Fibroblast of skin of left quadriceps (primary cell): ENCODE measurements at regions not wholly inside any gene's neighbourhood (a gene's known extent, or its start where the extent isn't known, plus 50 kb on each side); places are given as distances from the start of the nearest gene placed in this dataset.
"Not testable (repeated sequence)": the region's sequence is repeated elsewhere in the genome, so short reads cannot be mapped to it uniquely, and the experiment has no call there.

Source experiments
- DNase-seq, 2 experiments: peaks; one replicate each; pipeline ENCODE4 v3.0.0-alpha.2; 2013; ENCODE audit warnings: low read depth in 2 of 2

DNA sequence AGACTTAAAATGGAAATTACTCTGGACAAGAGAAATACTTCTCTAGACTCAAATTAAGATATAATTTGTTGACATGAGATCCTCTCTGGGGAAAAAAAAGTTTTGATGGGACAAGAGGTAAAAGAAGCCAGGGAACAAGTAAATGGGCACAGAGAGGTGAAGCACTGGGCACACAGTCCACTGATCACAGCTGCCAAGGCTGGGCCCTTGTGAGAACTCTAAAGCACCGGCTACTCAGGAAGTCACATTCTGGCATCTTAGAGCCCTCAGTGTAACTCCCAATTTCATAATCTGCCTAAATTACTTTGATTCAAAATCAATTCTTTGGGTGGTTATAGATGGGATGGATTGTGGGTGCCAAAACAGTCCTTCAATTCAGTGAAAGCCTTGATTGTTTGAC is 123.2 kb upstream of the CACNA2D1 start:
- no peak for DNase-seq

DNA sequence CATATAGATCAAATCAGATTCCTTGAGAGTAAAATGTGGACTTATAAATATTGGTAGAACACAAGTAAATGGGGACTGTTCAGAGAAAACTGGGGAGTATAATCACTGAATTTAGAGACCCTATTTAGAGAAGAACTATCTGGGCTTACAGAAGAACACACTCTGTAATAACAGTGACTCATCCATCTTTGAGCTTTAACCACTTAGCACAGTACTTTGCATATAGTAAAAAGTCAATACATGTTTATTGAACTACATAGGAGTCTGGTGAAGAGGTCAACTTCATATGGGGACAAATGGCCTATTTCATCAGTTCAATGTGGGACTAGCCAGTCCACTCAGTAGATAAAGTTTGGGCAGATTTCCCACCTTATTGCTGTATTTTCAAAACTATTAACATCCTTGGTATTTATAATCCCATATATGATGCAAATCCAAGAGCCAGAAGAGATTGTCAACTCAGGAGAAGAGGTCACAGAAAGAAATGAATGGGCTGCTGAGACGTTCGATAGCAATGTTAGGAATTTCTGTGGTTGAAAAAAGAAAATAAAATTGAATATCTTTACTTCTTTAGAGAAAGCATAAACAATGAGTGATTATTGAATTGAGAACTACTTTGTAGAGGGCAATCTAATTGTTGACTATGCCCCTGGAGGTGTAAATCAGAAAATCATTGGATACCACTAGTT is 119.3 kb upstream of the CACNA2D1 start:
- peak; percentile 48 to 51 for DNase-seq

DNA sequence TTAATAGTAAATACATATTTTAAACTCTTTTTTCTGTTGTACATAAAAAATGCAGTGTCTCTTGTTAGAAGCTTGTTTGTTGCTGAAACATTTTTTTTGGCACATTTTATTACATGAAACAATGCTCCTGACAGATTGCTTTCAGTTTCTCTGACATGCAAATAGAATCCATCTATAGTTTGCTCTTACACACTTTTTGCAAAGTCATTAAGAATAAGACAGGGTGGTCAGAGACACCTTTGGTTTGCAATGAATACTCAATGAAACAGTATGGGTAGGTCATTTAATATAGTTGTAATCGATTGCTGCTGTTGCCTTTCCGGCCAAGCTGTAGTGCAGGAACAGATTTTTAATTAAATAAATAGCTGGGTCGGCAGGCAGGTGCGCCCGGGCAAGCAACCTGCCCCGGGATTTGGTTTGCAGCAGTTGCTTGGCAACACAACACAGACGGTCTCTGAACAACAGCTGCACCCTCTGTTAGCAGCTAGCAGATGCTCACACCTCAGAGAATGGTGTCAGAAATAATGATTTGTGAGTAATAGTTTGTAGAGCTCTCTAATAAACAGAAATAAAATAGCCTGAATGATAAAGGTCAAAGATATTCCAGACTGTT is 115.7 kb upstream of the CACNA2D1 start:
- DNase-seq: no peak

DNA sequence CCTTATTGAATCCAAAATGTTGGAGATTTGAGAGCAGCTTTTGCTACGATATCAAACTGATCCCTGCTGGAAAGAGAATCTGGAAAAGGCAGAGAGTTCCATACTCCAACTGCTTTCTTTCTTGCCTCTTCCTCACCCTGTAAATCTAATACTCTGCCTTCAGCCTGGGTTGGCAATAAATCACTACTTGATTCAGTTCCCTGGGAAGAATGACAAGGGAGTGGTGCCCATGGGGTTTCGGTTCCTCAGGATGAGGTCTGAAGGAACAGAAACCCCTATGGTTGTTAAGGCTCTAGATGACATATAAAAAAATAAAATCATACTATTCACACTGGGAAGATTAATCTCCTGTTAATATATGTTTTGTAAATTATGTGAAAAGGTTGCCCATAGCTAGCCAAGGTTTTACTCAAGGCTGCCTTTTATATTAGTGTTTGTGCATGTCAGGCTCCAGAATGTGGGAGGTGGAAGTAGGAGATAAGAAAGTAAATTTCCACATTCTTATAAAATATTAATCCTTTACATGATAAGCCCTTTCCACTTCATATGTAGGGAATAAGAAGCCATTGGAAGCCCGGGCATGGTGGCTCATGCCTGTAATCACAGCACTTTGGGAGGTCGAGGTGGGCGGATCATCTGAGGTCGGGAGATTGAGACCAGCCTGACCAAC is 106.2 kb upstream of the CACNA2D1 start:
- DNase-seq: no peak

DNA sequence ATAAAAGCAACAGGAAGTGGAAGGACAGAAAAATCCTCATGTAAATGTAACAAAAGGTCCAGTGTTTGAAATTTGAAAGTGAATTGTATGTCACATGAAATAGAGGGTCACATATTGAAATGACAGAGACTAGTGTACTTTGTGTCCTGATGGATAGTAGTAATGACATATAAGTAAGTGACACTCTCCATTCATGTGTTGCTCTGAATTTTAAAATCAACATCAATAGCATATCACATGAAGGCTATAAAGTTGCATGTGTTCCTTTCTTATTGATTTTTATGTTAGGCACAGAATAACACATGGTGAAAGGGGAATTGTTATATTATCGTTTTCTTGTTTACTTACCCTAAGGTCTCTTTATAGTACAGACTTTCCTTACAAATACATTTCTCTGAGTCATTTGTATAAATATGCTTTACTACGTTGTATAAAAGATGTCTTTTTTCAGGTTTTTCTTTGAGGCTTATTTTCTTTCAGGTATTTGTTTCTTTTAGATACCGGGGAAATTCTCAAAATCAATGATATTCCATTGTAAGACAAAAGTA is 104.6 kb upstream of the CACNA2D1 start:
- no peak for DNase-seq

DNA sequence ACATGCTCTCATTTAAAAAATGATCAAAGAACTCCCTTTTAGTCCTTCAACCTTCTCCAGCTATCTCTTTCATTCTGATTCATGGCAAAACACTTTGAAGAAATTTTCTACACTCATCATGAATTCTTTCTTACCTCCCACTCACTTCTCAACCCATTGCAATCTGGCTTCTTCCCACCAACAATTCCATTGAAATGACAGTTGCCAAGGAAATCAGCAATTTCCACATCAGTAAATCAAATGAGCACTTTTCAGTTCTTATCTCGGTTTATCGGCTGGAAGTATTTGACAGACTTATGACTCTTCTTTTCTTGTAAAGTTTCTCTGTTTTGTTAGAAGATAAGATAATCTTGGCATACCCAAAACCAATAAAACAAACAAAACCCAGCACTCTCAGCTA is 99.1 kb upstream of the CACNA2D1 start:
- DNase-seq: peak; percentile 42 to 52

DNA sequence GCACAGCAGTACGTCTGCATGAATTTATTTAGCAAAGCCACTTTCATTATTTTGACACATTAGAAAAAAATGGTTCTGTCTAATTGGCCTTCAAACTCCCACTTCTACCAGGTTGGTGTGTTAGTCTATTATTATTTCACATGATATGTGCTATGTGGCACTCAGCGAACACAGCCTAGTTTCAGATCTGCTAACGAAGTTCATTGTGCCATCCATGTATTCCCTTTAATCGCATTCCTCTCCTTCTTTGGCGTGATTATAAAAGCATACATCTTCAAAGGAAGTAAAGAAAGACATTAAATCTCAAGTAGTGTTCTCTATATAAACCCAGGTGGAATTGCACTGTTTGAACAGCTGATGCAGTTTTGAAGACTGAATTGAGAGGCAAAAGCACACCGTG is 96.4 kb upstream of the CACNA2D1 start:
- no peak for DNase-seq

DNA sequence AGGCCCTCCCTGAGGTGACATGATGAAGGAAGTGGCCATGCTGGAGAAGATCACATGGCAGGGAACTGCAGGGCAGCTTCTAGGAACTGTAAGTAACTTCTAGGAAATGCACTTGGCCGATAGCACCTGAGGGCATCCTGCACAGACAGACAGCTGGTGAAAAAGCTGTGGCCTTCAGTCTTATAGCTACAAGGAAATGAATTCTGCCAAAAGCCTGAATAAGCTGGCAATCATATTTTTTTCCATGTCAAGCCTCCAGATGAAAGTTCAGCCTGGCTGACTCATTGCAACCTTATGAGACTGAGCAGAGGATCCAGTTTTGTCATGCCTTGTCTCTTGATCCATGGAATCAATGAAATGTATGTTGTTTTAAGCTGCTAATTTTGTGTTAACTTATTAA is 91.1 kb upstream of the CACNA2D1 start:
- DNase-seq: no peak

DNA sequence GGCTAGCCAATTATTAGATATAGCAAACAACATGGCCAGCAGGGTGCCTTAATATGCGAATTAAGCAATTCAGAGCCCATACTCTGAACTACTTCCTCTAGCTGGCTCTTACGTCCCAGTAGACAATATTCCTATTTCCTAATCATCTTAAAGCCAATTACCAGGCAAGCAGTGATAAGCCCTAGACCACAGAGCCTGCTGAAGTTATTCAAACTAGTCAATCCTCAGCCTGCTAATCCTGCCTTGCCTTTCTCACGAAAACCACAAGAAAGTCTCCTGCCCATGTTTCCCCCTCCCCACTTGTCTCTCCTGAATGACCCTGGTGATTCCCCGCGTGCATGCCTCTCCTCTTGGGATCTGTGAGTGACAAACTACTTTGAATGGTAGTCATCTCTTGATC is 86.8 kb upstream of the CACNA2D1 start:
- DNase-seq: no peak

DNA sequence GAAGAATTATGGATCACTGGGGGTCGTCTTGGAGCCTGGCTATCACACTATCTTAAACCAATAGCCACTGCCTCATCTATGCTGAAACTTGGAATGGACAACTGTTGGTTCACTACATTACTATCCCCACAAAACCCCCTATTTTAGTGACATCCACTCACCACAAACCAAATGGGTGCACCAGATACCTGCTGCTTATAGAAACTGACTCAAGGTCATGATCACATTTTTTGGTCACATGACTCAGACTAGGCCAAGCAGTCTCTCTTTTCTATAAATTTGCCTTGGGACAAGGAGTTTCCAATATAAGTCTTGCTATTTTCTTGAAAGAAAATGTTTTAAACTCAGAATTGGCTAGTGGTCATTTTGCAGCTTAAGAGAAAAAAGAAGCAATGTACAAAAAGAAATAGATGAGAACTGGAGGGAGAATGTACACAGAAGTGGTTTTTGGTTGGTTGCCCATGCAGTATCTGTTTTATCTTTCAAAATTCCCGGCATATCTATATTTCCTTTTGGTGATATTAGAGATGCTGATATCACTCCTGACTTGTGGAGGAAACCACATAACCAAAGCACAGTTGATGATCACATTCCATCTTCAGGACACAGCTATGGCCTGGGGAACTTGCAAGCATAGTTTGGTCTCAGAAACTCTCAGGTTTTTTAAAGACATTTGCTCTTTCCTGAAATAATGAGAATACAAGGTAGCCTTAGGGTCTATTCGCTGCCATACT is 85.2 kb upstream of the CACNA2D1 start:
- no peak for DNase-seq

DNA sequence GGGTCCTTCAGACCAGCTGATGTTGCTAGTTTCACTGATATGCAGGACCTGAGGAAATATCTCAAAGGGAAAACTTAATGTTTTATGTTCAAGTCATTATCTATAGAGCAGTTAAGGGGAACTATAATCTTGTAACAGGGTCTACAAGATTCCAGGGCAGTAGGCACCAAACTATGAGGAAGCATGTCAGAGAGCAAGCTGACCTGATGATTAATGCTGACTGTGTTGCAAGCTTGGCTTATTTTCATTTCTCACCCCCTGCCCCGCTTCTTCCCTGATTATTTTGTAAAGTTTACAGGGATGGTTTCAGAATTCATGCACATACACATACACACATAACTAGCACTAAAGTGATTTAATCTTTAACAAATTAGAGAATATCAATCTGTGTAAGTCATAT is 84.3 kb upstream of the CACNA2D1 start:
- no peak for DNase-seq

DNA sequence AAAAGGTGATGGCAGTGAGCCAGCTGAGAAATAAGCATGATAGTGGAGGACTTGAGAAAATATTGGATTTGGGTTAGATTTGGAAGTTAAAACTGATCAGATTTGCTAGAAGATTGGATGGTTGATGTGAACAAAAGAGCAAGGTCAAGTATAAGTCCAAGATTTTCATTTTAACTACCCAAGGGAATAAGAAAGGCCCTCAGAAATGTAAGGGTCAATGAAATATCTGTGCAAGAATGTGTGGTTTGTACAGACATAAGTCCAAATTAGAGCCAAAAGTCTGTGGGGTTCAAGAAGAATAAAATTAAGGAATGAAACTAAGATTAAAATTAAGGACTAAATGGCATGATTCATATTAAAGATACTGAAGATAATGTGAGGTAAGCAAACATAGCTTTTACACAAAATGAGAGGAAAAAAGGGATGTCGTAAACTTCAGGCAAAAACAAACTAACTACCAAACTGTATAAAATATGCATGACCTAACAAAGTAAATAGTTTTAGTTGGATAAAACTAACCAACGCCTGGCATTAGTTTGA is 78.4 kb upstream of the CACNA2D1 start:
- no peak for DNase-seq

DNA sequence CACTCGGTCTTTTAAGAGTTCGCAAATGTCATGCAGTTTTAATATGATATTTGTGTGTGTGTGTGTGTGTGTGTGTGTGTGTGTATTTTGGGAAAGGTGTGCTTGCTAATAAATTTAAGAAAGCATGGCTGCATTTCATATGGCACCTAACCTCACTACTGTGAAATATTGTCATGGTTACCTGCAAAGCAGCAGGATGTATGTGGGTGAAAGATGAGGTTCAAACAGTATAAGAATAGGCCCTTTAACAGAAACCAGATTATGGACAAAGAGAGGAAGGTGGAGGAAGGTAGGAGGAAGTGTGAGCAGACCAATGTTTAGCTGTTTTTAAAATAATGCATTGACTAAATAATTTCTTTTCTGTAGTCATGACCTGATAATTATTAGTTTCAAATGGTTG is 73.5 kb upstream of the CACNA2D1 start:
- no peak for DNase-seq

DNA sequence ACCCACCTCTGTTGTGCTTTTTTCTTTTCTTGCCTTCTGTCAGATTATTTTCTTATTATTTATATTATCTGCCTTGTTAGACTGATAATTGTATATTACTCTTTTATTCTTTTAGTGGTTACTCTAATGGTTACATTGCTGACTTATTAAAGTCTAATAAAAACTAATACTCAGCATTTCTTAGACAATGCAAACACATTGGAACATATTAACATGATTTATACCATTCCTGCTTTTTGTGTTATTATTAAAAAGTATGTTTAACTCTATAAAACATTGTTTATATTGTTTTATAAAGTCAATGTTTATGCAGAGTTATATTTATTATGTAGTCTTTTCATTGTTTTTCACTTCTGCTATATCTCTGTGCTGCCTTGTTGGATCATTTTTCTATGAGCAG is 68.0 kb upstream of the CACNA2D1 start:
- no peak for DNase-seq

DNA sequence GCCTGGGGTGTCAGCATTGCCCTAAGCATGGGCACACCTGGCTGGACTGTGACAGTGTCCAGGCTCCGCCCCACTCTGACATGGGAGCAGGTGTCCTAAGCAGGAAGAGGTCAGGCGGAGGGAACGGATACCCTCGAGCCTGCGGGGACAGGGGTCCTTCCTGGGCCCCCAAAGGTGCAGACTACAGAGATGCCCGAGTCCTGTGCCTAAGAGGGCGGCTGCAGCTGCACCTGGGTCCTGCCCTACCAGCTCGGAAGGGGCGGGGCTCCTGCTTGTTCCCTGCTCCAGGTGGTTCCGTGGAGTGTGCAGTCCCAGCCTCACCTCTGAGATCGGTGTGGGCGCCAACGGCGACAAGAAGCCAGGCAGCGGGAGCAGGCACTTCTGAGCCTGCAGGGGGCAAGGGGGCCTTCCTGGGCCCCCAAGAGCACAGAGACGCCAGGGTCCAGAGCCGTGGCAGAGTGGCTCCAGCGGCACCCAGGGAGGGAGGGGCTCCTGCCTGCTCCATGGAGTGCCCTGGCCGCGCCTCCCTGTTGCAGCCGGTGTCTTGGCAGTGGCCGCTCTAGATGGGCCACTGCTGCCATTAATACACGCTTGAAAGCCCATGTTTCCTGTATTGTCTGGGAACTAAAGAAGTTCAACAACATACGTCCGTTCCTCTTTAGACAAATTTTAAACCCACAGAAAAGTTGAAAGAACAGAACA is 64.5 kb upstream of the CACNA2D1 start:
- no peak for DNase-seq

DNA sequence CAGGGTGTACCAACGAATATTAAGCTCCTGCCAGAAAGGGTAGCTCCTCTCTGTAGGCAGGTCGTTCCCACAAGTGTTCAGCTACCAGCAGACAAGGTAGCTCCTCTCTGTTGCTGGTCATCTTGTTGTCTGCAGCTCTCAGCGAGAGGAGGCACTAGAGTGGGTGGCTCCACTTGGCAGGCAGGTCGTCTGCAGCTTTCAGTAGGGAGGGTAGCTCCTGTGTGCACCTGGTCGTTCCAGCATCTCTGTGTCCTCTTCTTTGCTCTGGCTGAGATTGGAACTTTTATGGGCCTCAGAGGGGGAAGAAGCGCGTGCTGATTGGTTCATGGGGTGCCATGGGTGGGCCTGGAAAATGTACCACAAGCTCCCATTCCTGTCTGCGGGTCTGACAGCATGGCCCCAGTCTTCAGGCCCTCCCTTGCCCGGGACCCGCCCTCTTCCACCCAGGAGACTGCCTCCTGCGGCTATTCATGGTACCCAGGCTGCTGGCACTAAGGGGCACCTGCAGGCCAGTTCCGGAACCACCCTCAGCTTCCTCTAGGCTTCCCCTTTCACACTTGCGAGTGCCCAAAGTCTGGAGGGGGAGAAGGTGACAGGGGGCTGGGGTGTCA is 63.9 kb upstream of the CACNA2D1 start:
- no peak for DNase-seq

DNA sequence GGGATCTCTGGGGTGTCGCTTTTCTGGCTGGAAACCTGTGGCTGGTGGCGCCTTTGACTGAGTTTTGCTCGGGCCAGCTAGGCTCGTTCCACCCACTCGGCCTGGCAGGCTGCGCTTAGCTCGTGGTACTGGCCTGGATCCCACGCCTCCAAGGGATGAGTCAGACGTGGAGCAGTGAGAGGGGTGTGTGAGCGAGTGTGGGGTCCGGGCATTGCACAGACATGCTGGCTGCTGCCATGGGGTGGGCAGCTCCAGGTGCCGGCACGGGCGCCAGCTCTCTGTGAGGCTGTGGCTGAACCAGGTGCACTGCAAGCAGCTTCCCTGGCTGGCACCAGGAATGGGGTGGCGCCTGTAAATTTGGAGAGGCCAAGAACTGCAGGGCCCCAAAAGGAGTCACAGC is 63.1 kb upstream of the CACNA2D1 start:
- no peak for DNase-seq

DNA sequence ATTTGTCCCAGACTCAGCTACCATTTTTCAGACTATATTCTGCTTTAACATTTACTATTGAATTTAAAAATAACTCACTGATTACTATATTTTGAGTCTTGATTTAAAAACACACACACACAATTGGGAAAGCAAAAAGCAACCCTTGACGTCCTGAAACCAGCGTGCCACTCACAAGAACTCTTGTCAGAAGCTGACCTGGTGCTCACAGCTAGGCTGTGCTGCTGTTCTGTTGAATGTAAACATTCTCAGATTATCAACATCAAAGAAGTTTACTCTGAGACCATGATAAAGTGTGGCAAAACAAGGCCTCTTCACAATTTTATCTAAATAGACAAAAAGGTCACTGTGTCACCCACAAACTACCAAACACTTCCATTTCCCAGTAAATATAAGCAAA is 62.6 kb upstream of the CACNA2D1 start:
- no peak for DNase-seq

DNA sequence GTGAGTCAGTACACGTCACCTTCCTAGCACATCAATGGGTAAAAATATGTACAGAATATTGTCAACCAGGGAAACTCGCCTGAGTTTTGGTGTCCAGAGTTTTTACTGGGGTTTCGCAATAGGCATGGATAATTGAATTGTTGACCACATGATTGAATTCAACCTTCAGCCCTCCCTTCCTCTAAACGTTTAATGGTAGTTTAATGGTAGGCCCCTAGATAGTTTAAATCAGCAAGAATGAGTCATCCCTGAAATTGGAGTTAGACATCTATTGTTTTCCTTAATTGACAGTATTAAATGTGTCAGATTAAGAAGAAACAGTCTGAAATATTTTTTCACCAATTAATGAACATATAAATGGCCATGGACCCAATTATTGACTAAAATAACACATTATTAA is 57.8 kb upstream of the CACNA2D1 start:
- no peak for DNase-seq

DNA sequence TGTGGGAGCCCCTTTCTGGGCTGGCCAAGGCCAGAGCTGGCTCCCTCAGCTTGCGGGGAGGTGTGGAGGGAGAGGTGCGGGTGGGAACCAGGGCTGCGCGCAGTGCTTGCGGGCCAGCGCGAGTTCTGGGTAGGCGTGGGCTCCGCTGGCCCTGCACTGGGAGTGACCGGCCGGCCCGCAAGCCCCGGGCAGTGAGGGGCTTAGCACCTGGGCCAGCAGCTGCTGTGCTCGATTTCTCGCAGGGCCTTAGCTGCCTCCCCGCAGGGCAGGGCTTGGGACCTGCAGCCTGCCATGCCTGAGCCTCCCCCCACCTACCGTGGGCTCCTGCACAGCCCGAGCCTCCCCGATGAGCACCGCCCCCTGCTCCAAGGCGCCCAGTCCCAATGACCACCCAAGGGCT is 56.0 kb upstream of the CACNA2D1 start:
- DNase-seq: not testable (repeated sequence)

DNA sequence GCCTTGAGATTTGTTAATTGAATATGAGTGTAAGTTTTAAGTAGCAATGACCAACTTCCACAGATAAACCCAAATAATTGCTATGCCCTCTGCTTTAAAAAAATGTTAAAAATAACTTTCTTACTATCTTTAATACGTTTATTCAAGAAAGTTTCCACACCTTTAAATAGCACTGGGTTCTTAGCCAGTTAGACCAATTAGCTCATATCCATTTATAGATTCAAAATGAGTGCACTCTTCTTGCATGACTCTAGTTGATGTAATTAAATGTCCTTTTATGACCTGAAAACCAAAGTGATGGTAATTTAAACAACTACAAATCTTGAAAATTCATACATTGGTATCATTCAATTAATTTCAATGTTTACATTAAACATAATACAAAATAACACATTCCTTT is 50.8 kb upstream of the CACNA2D1 start:
- no peak for DNase-seq
